LNCaP clone FGC (cell line): ENCODE measurements at regions not wholly inside any gene's neighbourhood (a gene's known extent, or its start where the extent isn't known, plus 50 kb on each side); places are given as distances from the start of the nearest gene placed in this dataset.

Experiments used
- DNase-seq: peaks from one replicate; pipeline ENCODE4 v3.0.0-alpha.2; 2011; ENCODE audit warnings: low read depth
- H3K4me3 ChIP-seq: 2 replicates; pipeline ENCODE4 v1.5.1; 2011; ENCODE audit warnings: mild to moderate bottlenecking, low read depth, low read length, control low read depth
- TF ChIP-seq, protein P1 (sequence below): IDR thresholded peaks from 2 replicates; pipeline ENCODE4 v1.5.1; 2012; ENCODE audit warnings: mild to moderate bottlenecking; ENCODE audit not compliant: control insufficient read depth, insufficient read depth; ENCODE audit errors: extremely low read depth

DNA sequence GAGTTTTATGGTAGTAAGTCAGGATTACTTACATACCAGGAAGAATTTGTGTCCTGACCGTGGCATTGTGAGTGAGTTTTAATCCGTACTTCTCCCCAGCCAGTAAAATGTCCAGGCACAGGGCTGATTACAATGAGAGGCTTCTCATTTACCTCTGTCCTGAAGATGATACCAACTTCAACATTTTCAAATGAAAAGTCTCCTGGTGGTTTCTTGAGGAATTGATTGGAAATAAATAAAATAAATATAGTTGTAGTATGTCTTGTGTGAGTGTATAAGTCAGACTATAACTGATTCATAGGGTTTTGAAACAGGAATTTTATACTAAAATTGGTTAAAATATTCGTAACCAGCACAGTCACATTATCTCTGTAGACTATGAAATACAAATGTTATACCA lies 382.5 kb downstream of the ETS1 start:
- DNase-seq = no peak
- H3K4me3 ChIP-seq = no peak overlapping the region
- TF ChIP-seq, protein P1, sequence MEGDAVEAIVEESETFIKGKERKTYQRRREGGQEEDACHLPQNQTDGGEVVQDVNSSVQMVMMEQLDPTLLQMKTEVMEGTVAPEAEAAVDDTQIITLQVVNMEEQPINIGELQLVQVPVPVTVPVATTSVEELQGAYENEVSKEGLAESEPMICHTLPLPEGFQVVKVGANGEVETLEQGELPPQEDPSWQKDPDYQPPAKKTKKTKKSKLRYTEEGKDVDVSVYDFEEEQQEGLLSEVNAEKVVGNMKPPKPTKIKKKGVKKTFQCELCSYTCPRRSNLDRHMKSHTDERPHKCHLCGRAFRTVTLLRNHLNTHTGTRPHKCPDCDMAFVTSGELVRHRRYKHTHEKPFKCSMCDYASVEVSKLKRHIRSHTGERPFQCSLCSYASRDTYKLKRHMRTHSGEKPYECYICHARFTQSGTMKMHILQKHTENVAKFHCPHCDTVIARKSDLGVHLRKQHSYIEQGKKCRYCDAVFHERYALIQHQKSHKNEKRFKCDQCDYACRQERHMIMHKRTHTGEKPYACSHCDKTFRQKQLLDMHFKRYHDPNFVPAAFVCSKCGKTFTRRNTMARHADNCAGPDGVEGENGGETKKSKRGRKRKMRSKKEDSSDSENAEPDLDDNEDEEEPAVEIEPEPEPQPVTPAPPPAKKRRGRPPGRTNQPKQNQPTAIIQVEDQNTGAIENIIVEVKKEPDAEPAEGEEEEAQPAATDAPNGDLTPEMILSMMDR = no peak

DNA sequence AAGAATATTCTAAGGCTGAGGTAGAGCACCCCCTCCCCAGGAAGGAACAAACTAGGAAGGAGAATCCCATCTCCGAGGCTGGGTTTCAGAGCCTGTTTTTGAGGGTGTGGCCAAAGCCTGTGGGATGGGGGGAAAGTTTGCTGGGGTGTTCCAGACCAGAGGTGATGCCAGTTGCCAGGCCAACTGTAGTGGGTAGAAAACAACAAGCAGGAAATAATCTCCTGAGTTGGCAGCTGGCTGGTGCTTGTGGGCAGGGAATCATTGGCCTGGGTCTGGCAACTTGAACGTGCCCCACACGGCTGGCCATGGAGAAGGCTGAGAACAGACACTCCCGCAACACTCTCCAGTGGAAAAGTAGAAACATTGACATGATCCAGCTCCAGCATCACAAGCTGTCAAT lies 385.6 kb downstream of the ETS1 start:
- DNase-seq = no peak
- TF ChIP-seq, protein P1 = no peak

DNA sequence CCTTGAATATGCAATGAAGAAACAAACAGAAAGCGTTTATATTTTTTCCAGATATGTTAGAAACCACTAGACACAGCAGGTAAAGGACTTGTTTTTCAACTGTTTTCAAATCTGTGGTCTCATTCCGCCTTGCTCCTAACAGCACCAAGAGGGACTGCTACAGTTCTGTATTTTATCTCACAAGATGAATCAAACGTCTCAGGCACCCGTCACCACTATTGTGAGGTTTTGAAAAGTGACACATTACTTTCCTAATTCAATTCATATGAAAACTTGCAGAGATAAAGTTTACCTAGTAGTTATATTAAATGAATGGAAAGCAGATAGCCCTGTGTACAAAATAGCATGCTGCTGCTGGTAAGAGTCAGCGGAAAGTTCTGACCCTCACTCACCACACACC lies 386.3 kb downstream of the ETS1 start:
- TF ChIP-seq, protein P1 = no peak
- no peak for DNase-seq
- no peak overlapping the region for H3K4me3 ChIP-seq

More for the DNA sequence above, 385.6 kb downstream of the ETS1 start:
- no peak overlapping the region for H3K4me3 ChIP-seq

DNA sequence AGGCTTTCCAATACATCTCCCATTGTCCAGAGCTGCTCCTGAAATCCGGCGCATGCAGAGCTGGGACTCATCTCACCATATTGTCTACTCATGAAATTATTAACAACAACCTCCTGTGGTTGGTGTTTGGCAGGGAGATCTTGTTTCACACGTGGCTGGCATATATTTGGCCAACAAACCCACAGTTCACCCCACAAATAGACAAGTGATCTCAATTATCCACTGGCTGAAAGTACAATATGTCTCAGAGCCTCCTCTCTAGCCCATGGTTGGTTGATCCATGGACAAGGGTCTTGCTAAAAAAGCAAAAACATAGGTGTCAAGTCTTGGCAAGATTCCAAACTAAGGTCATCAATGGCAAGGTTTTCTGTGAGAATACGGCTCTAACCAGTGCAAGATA lies 386.9 kb downstream of the ETS1 start:
- DNase-seq = no peak
- H3K4me3 ChIP-seq = no peak overlapping the region
- TF ChIP-seq, protein P1 = no peak

DNA sequence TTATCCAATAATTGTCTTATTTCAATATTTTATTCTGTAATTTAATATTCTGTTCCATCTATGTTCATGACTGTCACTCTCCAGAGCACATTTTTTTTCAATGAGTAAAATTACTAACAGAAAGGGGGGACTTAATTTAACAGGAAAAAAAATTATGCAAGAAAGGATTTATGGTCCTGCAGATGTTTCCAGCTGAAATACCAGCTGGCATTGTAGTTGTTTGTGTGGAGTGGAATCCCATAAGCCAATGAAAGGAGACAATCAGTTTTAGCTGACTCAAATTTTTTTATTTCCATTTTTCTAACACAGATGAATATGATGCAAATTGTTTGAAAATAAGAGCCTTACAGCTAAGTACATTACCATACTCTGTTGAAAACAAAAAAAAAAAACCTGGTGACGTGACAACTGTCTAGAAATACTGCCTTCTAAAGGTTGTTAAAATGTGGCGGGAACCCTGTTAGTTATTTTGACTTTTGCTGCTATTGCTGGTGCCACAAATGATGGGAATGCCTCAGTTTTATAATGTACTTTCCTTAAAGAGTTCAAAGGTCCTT lies 389.1 kb downstream of the ETS1 start:
- TF ChIP-seq, protein P1 = no peak
- no peak for DNase-seq
- H3K4me3 ChIP-seq = no peak overlapping the region

DNA sequence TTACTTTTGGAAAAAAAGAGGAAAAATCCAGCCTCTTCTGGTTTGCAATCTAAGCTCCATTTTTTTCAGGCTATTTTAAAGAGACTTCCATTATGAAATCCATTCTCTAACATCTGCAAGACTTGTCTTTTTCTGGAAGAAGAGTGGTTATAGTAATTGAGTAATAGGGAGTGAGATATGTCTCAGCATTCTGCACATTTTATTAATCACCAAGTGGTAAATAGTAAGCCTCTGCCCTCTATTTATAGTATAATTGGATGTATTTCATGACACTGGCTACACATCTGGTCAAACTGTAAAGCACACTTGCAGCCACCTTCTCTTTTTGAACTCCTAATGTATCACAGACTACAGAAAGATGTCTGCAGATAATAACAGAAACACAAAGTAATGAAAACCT lies 391.1 kb downstream of the ETS1 start:
- TF ChIP-seq, protein P1 = no peak
- no peak for DNase-seq
- no peak overlapping the region for H3K4me3 ChIP-seq

DNA sequence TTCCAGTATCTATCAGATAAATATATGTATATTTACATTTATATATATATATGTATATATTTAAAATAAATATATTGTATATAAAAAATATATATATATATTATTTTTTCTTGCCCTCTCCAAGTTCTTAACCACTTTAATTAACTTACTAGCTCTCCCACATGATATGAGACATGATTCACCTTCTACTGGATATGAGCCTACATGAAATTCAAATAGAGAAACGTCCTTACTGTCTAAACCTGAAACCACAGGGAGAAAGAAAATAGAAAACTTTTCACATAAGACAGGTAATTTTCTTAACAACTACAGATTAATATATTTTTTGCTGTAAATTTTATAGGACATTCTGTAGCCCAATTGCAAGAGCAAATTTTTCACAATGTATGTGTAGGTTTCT lies 391.6 kb downstream of the ETS1 start:
- TF ChIP-seq, protein P1 = no peak
- no peak for DNase-seq
- no peak overlapping the region for H3K4me3 ChIP-seq
